DOHH2 (cell line): ENCODE measurements at regions not wholly inside any gene's neighbourhood (a gene's known extent, or its start where the extent isn't known, plus 50 kb on each side); places are given as distances from the start of the nearest gene placed in this dataset.

Experiments
- EZH2phosphoT487 ChIP-seq: fragments of 200-600 bp; sonication (generic); IDR thresholded peaks from 2 replicates; pipeline ENCODE4 v1.6.1; 2017; ENCODE audit warnings: borderline replicate concordance, mild to moderate bottlenecking, antibody characterized with exemption, low read length, moderate library complexity, mixed read lengths
- TF ChIP-seq, protein P1 (sequence below): fragments of 200-600 bp; sonication (generic); IDR thresholded peaks from one replicate; pipeline ENCODE4 v1.5.1; 2014; ENCODE audit warnings: antibody characterized with exemption, mild to moderate bottlenecking, low read depth, low read length; ENCODE audit not compliant: poor library complexity, severe bottlenecking

DNA sequence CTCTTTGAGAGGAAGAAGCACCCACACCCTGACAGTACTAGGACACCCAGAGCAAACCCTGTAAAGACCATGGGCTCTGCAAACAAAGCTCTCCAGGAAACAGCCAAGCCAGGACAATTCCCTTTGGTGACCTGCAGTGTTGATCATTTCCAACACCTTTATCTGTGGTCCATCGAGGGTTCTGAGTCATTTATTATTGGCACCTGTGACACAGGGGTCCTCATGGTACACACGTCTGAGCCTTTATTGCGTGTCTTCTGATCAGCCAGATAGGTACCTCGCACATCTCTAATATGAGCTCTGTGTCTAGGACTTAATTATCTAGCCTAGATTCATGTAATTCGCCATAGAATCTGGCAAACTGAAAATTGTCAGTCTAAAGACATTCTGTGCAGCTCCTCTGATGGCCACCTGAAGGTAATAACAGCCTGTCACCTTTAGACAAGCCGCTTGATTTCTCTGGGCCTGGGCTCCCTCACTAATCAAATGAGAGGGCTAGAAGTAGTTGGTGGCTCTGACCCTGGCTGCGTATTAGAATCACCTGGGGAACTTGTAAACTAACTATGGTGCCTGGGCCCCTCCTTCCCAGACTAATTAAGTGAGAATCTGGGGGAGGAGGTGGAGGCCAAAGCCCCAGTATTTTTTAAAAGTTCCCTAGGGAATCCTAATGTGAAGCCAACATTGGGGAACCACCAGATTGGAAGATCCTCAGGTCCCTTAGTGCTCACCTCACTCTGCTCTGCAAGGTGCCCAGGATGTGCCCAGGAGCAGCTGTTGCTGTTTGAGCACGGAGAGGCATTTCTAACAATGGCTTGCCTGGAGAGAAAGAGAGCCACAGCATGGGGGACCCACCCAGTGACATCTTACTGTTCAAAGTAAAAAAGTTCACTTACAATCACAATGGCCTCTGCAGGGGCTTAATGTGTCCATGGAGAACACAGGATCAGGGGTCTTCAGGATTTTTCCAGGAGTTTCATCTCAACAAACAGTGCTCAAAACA is 122.0 kb upstream of the ARID1B start:
- TF ChIP-seq, protein P1, sequence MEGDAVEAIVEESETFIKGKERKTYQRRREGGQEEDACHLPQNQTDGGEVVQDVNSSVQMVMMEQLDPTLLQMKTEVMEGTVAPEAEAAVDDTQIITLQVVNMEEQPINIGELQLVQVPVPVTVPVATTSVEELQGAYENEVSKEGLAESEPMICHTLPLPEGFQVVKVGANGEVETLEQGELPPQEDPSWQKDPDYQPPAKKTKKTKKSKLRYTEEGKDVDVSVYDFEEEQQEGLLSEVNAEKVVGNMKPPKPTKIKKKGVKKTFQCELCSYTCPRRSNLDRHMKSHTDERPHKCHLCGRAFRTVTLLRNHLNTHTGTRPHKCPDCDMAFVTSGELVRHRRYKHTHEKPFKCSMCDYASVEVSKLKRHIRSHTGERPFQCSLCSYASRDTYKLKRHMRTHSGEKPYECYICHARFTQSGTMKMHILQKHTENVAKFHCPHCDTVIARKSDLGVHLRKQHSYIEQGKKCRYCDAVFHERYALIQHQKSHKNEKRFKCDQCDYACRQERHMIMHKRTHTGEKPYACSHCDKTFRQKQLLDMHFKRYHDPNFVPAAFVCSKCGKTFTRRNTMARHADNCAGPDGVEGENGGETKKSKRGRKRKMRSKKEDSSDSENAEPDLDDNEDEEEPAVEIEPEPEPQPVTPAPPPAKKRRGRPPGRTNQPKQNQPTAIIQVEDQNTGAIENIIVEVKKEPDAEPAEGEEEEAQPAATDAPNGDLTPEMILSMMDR, result no peak
- TF ChIP-seq EZH2phosphoT487, result no peak
